ENCODE measurements at regions not wholly inside any gene's neighbourhood (a gene's known extent, or its start where the extent isn't known, plus 50 kb on each side); places are given as distances from the start of the nearest gene placed in this dataset.
"Not testable (repeated sequence)": the region's sequence is repeated elsewhere in the genome, so short reads cannot be mapped to it uniquely, and the experiment has no call there.

DNA sequence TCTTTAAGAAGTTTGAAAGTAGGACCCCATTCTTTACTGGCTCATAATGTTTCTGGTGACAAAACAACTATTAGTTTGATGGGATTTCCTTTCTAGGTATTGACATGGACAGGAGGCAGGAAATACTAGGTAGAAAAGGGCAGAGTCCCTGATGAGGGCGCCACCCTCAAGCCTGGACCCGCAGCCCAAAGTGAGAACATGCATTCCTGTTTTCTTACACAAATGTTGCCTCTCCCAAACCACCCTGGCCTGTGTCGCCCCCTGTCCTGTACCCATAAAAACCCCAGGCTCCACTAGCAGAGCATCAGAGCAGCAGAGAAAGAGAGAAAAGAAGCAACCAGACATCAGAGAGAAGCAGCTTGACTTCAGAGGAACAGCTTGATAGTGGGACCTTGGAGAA is 1055.2 kb upstream of the POT1 start:
- no peak for DNase-seq (ENCODE audit: low read depth)

DNA sequence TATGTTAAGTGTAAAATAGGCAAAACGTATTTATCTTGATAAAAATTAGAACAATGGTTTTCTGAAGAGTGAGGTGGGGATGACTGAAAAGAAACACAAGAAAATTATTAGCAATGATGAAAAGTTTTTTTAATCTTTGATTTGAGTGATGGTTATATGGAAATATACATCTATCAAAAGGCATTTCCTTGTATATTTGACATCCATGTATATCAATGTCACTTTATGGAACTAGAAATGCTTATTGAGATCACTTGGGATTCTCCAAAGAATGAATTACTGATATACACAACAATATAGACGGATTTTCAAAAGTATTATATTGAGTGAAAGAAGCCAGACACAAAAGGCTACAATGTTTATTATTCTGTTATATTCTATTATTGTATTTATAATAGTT is 1042.0 kb upstream of the POT1 start:
- DNase-seq (ENCODE audit: low read depth) = no peak

DNA sequence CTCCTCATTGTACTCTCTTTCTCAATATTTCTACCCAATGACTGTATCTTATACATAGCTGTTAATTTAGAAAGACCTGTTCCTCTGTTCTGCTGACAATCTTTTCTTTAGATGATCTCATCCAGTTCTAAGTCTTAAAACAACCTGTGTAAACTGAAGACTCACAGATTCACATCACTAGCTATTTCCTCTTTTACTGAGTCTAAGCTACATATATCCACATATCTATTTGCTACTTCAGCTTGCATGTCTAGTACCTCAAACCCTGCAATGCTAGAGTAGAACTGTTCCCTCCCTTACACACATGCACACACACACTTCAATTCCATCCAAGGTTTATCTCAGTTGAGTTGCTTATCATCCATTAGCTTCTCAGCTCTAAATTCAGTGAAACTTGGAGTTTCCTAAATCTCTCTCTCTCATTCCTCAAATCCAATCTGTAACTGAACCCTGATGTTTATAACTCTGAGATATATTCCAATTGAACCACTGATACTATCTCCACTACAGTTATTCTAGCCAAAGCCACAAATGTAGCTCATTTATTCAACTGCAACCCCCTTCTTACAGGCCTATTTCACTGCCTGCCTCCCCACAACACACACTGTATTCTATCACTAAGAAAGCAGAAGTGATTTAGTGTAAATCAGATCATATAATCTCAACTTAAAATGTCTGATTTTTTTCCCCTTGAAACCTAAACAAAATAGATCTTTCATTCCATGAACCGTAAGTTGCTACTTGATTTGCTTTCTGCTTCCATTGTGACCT is 1036.8 kb upstream of the POT1 start:
- DNase-seq (ENCODE audit: low read depth) = no peak

- peak; percentile 1 for DNase-seq (ENCODE audit: low read depth)
These were observed 1005.3 kb upstream of the POT1 start for GRCh38 chr7:125934955-125935354.

DNA sequence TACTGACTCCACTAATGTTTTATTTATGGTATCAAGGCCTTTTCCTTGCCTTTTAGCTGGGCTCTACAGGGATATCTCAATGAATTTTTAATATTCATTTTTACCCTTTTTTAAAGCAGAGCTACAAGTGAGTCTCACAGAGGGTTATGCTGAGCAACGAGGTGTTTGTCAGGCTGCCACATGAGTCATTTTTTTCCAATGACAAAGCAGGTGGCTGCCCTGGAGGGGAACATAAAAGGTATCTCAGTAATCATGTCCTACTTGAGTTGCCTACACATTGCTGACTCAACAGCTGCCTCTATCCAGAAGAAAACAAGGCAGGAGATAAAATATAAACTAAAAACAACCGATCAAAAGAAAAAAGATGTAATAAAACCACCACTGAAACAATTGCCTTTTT is 1004.9 kb upstream of the POT1 start:
- no peak for DNase-seq (ENCODE audit: low read depth)

- DNase-seq (ENCODE audit: low read depth) = no peak
These were observed 1001.2 kb upstream of the POT1 start for GRCh38 chr7:125930848-125931247.

DNA sequence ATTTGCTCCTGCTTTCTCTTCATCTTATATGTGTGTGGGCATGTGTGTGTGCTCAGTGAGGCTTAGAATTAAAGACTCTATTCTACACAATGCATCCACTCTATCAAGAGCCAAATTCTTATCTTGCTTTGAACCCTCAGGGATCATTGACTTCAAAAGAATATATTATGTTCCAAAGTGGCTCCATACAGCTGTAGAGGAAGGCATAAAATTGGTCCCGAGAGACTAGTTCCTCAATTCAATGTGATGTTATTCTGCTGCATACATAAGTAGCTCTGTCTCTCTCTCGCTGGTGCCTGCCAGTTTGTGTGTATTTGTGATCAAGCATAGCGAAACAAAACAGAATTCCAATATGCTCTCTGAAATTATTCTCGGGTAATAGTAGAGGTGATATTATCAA is 997.9 kb upstream of the POT1 start:
- no peak for DNase-seq (ENCODE audit: low read depth)

DNA sequence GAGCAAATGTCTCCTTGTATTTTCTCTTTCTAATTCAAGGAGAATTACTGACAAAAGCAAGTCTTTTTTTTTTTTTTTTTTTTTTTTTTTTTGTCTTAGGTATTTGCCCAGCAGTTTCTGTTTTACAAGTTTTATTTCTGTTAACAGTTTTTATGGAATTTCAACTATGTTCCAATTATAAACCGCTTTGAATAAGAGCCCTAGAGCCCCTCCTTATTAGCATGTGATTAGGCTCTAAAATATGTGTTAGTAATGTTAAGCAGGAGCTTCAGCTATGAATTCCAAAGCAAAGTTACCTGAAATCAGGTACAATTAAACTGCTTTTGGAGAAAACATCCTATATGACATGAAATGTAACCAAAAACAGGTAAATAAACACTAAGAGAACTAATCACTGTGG is 997.0 kb upstream of the POT1 start:
- DNase-seq (ENCODE audit: low read depth) = no peak

DNA sequence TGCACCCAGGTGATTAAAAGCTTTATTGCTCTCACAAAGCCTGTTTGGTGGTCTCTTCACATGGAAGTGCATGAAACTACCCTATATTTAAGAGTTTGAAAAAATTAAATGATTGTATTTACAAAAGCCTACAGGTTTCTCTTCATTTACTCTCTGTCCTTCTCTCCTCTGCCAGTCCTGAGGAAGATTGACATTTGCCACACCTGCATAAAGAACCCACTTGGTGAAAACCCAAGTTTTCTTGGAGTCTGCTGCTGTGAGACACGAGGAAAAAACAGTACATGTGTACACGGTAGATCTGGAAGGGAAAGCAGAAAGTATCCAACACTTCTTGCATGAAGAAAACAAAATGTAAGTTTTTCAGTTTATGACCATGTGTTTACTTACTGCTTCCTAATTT is 994.4 kb upstream of the POT1 start:
- no peak for DNase-seq (ENCODE audit: low read depth)

- DNase-seq (ENCODE audit: low read depth) = not testable (repeated sequence)
These were observed 985.8 kb upstream of the POT1 start for GRCh38 chr7:125915381-125915948.

GRCh38 chr7:125908711-125909110 is 979.1 kb upstream of the POT1 start:
- no peak for DNase-seq (ENCODE audit: low read depth)

DNA sequence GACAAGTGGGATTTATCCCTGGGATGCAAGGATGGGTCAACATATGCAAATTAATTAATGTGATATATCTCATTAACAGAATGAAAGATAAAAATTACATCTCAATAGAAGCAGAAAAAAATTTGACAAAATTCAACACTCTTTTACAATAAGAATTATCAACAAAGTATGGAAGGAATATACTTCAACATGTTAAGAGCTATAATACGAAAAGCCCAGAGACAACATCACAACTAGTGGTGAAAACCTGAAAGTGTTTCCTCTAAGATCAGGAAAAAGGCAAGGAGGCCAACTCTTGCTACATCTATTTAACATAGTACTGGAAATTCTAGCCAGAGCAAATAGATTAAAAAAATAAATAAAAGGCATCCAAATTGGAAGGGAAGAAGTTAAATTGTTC is 970.0 kb upstream of the POT1 start:
- no peak for DNase-seq (ENCODE audit: low read depth)

GRCh38 chr7:125892434-125892833 is 962.8 kb upstream of the POT1 start:
- DNase-seq (ENCODE audit: low read depth) = no peak

- DNase-seq (ENCODE audit: low read depth) = no peak
These were observed 949.4 kb upstream of the POT1 start for GRCh38 chr7:125878988-125879387.

GRCh38 chr7:125878235-125878956 is 948.8 kb upstream of the POT1 start:
- DNase-seq (ENCODE audit: low read depth) = no peak

- DNase-seq (ENCODE audit: low read depth) = no peak
These were observed 947.6 kb upstream of the POT1 start for GRCh38 chr7:125877246-125877645.

DNA sequence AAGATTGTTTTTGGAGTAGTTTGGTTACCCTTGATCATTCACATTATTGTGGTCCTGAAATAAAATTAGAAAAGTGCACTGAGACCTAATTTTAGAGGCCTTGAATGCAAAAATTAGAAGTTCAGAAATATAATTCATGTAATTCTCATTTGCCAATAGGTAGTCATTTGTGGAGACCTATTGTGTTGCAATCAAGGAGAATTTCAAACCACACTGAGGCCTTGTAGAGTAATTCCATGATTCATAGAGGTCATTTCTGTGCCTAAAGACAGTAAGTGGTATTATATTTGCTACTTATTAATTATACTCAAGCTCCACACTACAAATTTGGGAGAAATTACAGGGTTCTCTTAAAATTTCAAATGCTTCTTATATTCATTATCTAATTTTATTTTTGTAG is 946.8 kb upstream of the POT1 start:
- no peak for DNase-seq (ENCODE audit: low read depth)

GRCh38 chr7:125871431-125871830 is 941.8 kb upstream of the POT1 start:
- no peak for DNase-seq (ENCODE audit: low read depth)

GRCh38 chr7:125857606-125858005 is 928.0 kb upstream of the POT1 start:
- DNase-seq (ENCODE audit: low read depth) = peak; percentile 20

DNA sequence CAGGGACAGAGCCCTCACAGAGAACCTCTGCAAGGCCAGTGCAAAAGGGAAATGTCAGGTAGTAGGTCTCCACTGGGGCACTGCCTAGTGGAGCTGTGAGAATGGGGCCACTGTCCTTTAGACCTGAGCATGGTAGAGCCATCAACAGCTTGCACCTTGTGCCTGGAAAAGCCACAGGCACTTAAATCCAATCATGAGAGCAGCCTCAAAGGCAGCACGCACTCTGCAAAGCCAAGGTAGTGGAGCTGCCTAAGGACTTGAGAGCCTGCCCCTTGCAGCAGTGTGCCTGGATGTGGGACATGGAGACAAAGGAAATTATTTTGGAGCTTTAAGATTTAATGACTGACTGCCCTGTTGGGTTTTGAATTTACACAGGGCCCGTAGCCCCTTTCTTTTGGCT is 918.5 kb upstream of the POT1 start:
- no peak for DNase-seq (ENCODE audit: low read depth)

DNA sequence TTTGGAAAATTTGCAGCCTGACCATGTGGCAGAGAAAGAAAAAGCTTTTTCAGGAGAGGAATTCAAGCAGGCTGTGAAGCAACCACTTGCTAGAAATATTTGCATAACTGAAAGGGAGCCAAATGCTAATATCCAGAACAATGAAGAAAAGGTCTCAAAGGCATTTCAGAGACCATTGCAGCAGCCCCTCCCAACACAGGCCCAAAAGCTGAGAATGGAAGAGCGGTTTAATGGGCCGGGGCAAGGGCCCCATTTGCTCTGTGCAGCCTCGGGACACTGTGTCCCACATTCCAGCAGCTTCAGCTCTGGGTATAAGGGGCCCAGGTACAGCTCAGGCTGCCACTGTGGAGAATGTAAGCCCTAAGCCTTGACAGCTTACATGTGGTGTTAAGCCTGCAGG is 918.1 kb upstream of the POT1 start:
- no peak for DNase-seq (ENCODE audit: low read depth)

GRCh38 chr7:125847055-125847454 is 917.4 kb upstream of the POT1 start:
- no peak for DNase-seq (ENCODE audit: low read depth)

DNA sequence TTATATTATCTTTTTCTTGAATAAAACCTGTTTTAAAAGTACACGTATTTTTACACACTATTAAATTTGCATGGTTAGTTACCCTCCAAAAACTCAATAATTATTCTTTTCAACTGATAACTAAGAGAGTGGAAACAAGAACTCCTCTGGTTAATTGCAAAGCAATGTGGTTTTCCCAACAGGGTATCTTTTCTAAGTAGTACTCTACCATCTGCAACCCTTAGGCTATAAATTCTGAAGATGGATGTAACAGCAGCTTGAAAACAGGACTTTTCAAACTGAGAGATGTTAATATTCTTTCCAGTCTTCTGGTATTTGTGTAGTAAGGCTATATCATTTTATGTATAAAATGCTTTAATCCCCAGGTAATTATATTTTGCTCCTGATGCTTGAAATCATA is 916.1 kb upstream of the POT1 start:
- no peak for DNase-seq (ENCODE audit: low read depth)
